Fibroblast of lung (primary cell): ENCODE measurements at regions not wholly inside any gene's neighbourhood (a gene's known extent, or its start where the extent isn't known, plus 50 kb on each side); places are given as distances from the start of the nearest gene placed in this dataset.

Experiments
- DNase-seq, 2 donors: peaks; one replicate each; pipeline versions ENCODE4 v3.0.0 to v3.0.0-alpha.2; 2010; ENCODE audit warnings: low read depth in 2 of 2
- H2AFZ ChIP-seq: 2 replicates; pipeline ENCODE4 v1.5.1; 2012; ENCODE audit warnings: low read length, control low read depth, inconsistent platforms
- H3K27ac ChIP-seq: 2 replicates; pipeline ENCODE4 v1.5.1; 2011; ENCODE audit warnings: low read length, control low read depth; ENCODE audit not compliant: insufficient read depth
- H3K27me3 ChIP-seq: 2 replicates; pipeline ENCODE4 v1.5.1; 2011; ENCODE audit warnings: mild to moderate bottlenecking, low read length; ENCODE audit not compliant: control insufficient read depth, insufficient read depth
- H3K36me3 ChIP-seq: 2 replicates; pipeline ENCODE4 v1.5.1; 2011; ENCODE audit warnings: low read length; ENCODE audit not compliant: control insufficient read depth, insufficient read depth
- H3K4me1 ChIP-seq: 2 replicates; pipeline ENCODE4 v1.5.1; 2011; ENCODE audit warnings: low read length; ENCODE audit not compliant: control insufficient read depth, insufficient read depth; ENCODE audit errors: extremely low read depth
- H3K4me2 ChIP-seq: 2 replicates; pipeline ENCODE4 v1.5.1; 2011; ENCODE audit warnings: low read length, control low read depth; ENCODE audit not compliant: insufficient read depth; ENCODE audit errors: extremely low read depth
- H3K4me3 ChIP-seq, 4 experiments: fragments of 200-600 bp in 1 of 4; sonication (generic) in 1 of 4; replicated peaks in 1 of 4; 2 replicates each; pipeline ENCODE4 v1.5.1; 2011 to 2016; ENCODE audit warnings: low read length in 4 of 4, low read depth in 3 of 4, mild to moderate bottlenecking in 3 of 4, control low read depth in 2 of 4, inconsistent platforms in 1 of 4, mixed read lengths in 1 of 4; ENCODE audit not compliant: insufficient read depth in 1 of 4; ENCODE audit errors: control extremely low read depth in 1 of 4
- H3K79me2 ChIP-seq: 2 replicates; pipeline ENCODE4 v1.5.1; 2012; ENCODE audit warnings: mild to moderate bottlenecking, low read length, inconsistent platforms; ENCODE audit not compliant: control insufficient read depth, insufficient read depth
- H3K9ac ChIP-seq: 2 replicates; pipeline ENCODE4 v1.5.1; 2011; ENCODE audit warnings: mild to moderate bottlenecking, low read length, control low read depth; ENCODE audit not compliant: insufficient read depth
- H3K9me3 ChIP-seq: 2 replicates; pipeline ENCODE4 v1.5.1; 2012; ENCODE audit warnings: low read depth, low read length; ENCODE audit not compliant: control insufficient read depth, insufficient read depth
- H4K20me1 ChIP-seq: 2 replicates; pipeline ENCODE4 v1.5.1; 2011; ENCODE audit warnings: low read length; ENCODE audit not compliant: control insufficient read depth, insufficient read depth; ENCODE audit errors: extremely low read depth
- CTCF ChIP-seq, 2 donors: IDR thresholded peaks in 1 of 2; conservative IDR thresholded peaks in 1 of 2; 1 replicate in 1 of 2; 2 replicates in 1 of 2; pipeline ENCODE4 v1.5.1; 2011 to 2012; ENCODE audit warnings: low read length in 2 of 2, control low read depth in 1 of 2, inconsistent platforms in 1 of 2, low read depth in 1 of 2, mild to moderate bottlenecking in 1 of 2
- EZH2 ChIP-seq: IDR thresholded peaks from 2 replicates; pipeline ENCODE4 v1.5.1; 2012; ENCODE audit warnings: low read length, control low read depth, mild to moderate bottlenecking; ENCODE audit errors: missing control alignments

GRCh38 chr17:5741810-5742209 lies 157.5 kb upstream of the NLRP1 start:
- H3K4me1 ChIP-seq: no peaks in the 10 kb centered on the region
- no peaks in the 10 kb centered on the region for H3K36me3 ChIP-seq
- DNase-seq: no peak
- no peak overlapping the region for H3K4me2 ChIP-seq
- H4K20me1 ChIP-seq: no peaks in the 10 kb centered on the region
- H3K79me2 ChIP-seq: no peaks in the 10 kb centered on the region
- no peak overlapping the region for H2AFZ ChIP-seq
- no peaks in the 10 kb centered on the region for H3K9me3 ChIP-seq
- H3K27ac ChIP-seq: no peak overlapping the region
- H3K9ac ChIP-seq: no peak overlapping the region
- H3K27me3 ChIP-seq: no peaks in the 10 kb centered on the region
- no peak overlapping the region for H3K4me3 ChIP-seq
- TF ChIP-seq EZH2: no peak
- no peak for TF ChIP-seq CTCF (conservative IDR thresholded peaks at IDR 0.05 in 1 of 2, IDR thresholded peaks at IDR 0.05 in 1 of 2; ENCODE audit: low read depth in 1 of 2, low read length in 2 of 2)

GRCh38 chr17:5745111-5745813 lies 161.0 kb upstream of the NLRP1 start:
- Histone ChIP-seq H3K4me1 (no peaks in the 10 kb centered on the region), H4K20me1 (no peaks in the 10 kb centered on the region), H3K9ac (no peak overlapping the region), H3K9me3 (no peaks in the 10 kb centered on the region), H3K4me2 (no peak overlapping the region), H3K36me3 (no peaks in the 10 kb centered on the region), H2AFZ (no peak overlapping the region), H3K79me2 (no peaks in the 10 kb centered on the region), H3K4me3 (no peak overlapping the region), H3K27ac (no peak overlapping the region), H3K27me3 (no peaks in the 10 kb centered on the region)
- TF ChIP-seq CTCF (conservative IDR thresholded peaks at IDR 0.05 in 1 of 2, IDR thresholded peaks at IDR 0.05 in 1 of 2; ENCODE audit: low read depth in 1 of 2, low read length in 2 of 2) (no peak), EZH2 (no peak)
- no peak for DNase-seq

- Histone ChIP-seq H3K27me3 (no peaks in the 10 kb centered on the region), H3K4me3 (no peak overlapping the region), H3K9ac (no peak overlapping the region), H3K79me2 (no peaks in the 10 kb centered on the region), H3K4me1 (no peaks in the 10 kb centered on the region), H4K20me1 (no peaks in the 10 kb centered on the region), H2AFZ (no peak overlapping the region), H3K4me2 (no peak overlapping the region), H3K27ac (no peak overlapping the region), H3K36me3 (no peaks in the 10 kb centered on the region), H3K9me3 (no peaks in the 10 kb centered on the region)
- TF ChIP-seq CTCF (conservative IDR thresholded peaks at IDR 0.05 in 1 of 2, IDR thresholded peaks at IDR 0.05 in 1 of 2; ENCODE audit: low read depth in 1 of 2, low read length in 2 of 2) (no peak), EZH2 (no peak)
- no peak for DNase-seq
Measured at GRCh38 chr17:5747276-5747675, 163.0 kb upstream of the NLRP1 start.
